H1 (cell line): ENCODE measurements at regions not wholly inside any gene's neighbourhood (a gene's known extent, or its start where the extent isn't known, plus 50 kb on each side); places are given as distances from the start of the nearest gene placed in this dataset.

Experiments
- CEBPB ChIP-seq: IDR thresholded peaks from 2 replicates; pipeline ENCODE4 v1.6.1; 2012; ENCODE audit warnings: low read depth, low read length
- CHD7 ChIP-seq: fragments of 300-600 bp; sonication (generic); IDR thresholded peaks from 2 replicates; pipeline ENCODE4 v1.7.1; 2012; ENCODE audit warnings: low read length, moderate library complexity, mild to moderate bottlenecking, inconsistent platforms; ENCODE audit not compliant: insufficient replicate concordance
- FOSL1 ChIP-seq: IDR thresholded peaks from 2 replicates; pipeline ENCODE4 v1.6.1; 2011; ENCODE audit warnings: mild to moderate bottlenecking, low read depth, low read length, moderate library complexity; ENCODE audit not compliant: insufficient read depth
- GTF2F1 ChIP-seq: IDR thresholded peaks from 2 replicates; pipeline ENCODE4 v1.6.1; 2012; ENCODE audit warnings: low read depth, low read length, improper control_type of control experiment, borderline replicate concordance
- KDM5A ChIP-seq: fragments of 200-600 bp; IDR thresholded peaks from 2 replicates; pipeline ENCODE4 v1.7.1; 2012; ENCODE audit warnings: mild to moderate bottlenecking, low read length, inconsistent platforms, mixed read lengths
- NRF1 ChIP-seq: IDR thresholded peaks from 2 replicates; pipeline ENCODE4 v1.6.1; 2011; ENCODE audit warnings: mild to moderate bottlenecking, low read depth, low read length, improper control_type of control experiment
- RBBP5 ChIP-seq: IDR thresholded peaks from 2 replicates; pipeline ENCODE4 v1.7.1; 2012; ENCODE audit warnings: low read depth, mild to moderate bottlenecking, inconsistent platforms, low read length, moderate library complexity, borderline replicate concordance
- SIRT6 ChIP-seq: IDR thresholded peaks from one replicate; pipeline ENCODE4 v1.7.1; 2012; ENCODE audit warnings: low read length, inconsistent platforms
- SIX5 ChIP-seq: IDR thresholded peaks from 2 replicates; pipeline ENCODE4 v1.6.1; 2011; ENCODE audit warnings: mild to moderate bottlenecking, low read depth, low read length
- SP1 ChIP-seq: IDR thresholded peaks from 2 replicates; pipeline ENCODE4 v1.6.1; 2011; ENCODE audit warnings: low read depth, low read length
- TF ChIP-seq, protein P1 (sequence below), 3 experiments: IDR thresholded peaks; 1 replicate in 2 of 3; 2 replicates in 1 of 3; pipeline versions ENCODE4 v1.5.1 to v1.6.1; 2011; ENCODE audit warnings: low read length in 3 of 3, mild to moderate bottlenecking in 3 of 3, inconsistent platforms in 2 of 3, low read depth in 1 of 3, moderate library complexity in 1 of 3; ENCODE audit not compliant: insufficient read depth in 1 of 3; ENCODE audit errors: control extremely low read depth in 1 of 3

GRCh38 chr9:23532282-23532681, 293.8 kb downstream of the ELAVL2 start (continued):
- no peak for TF ChIP-seq CHD7
- TF ChIP-seq NRF1: no peak
- no peak for TF ChIP-seq RBBP5
- TF ChIP-seq SP1: no peak
- TF ChIP-seq SIX5: no peak
- no peak for TF ChIP-seq SIRT6
- TF ChIP-seq GTF2F1: no peak
- TF ChIP-seq, protein P1, sequence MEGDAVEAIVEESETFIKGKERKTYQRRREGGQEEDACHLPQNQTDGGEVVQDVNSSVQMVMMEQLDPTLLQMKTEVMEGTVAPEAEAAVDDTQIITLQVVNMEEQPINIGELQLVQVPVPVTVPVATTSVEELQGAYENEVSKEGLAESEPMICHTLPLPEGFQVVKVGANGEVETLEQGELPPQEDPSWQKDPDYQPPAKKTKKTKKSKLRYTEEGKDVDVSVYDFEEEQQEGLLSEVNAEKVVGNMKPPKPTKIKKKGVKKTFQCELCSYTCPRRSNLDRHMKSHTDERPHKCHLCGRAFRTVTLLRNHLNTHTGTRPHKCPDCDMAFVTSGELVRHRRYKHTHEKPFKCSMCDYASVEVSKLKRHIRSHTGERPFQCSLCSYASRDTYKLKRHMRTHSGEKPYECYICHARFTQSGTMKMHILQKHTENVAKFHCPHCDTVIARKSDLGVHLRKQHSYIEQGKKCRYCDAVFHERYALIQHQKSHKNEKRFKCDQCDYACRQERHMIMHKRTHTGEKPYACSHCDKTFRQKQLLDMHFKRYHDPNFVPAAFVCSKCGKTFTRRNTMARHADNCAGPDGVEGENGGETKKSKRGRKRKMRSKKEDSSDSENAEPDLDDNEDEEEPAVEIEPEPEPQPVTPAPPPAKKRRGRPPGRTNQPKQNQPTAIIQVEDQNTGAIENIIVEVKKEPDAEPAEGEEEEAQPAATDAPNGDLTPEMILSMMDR (IDR thresholded peaks at IDR 0.05; ENCODE audit: control extremely low read depth in 1 of 3, insufficient read depth in 1 of 3, low read depth in 1 of 3, low read length in 3 of 3): no peak
- TF ChIP-seq FOSL1: no peak
- no peak for TF ChIP-seq KDM5A
- no peak; the same call in 1 of the 2 replicates for TF ChIP-seq CEBPB
